SK-N-SH (cell line): ENCODE measurements at regions not wholly inside any gene's neighbourhood (a gene's known extent, or its start where the extent isn't known, plus 50 kb on each side); places are given as distances from the start of the nearest gene placed in this dataset.

Source experiments
- CTCF ChIA-PET: fragments of 300-600, 350-600 bp; formaldehyde crosslinking; extraction: SDS; loops from one replicate; lab custom pipeline; 2021; lab: Yijun Ruan, JAX
- POLR2A ChIA-PET: fragments of 350-600 bp; sonication (Branson Sonifier 250); formaldehyde crosslinking; extraction: SDS; loops from one replicate; lab custom pipeline; 2020; ENCODE audit warnings: antibody characterized with exemption, inconsistent platforms; lab: Yijun Ruan, JAX
- DNase-seq: peaks from one replicate; pipeline ENCODE4 v3.0.0; 2012
- H2AFZ ChIP-seq: fragments of 200-600 bp; sonication (generic); 2 replicates; pipeline ENCODE4 v1.8.1; 2016; ENCODE audit warnings: antibody characterized with exemption, mild to moderate bottlenecking, low read depth
- H3F3A ChIP-seq: fragments of 200-600 bp; sonication (generic); replicated peaks from 2 replicates; pipeline ENCODE3; 2016; ENCODE audit warnings: antibody characterized with exemption, mild to moderate bottlenecking; ENCODE audit not compliant: insufficient read depth
- H3K27ac ChIP-seq, 2 experiments: fragments of 200-500 bp in 1 of 2; fragments of 200-600 bp in 1 of 2; sonication (Bioruptor generic) in 1 of 2; sonication (generic), shearing (Covaris generic) in 1 of 2; 2 replicates each; pipeline versions ENCODE4 v1.5.1 to v1.6.1; 2014 to 2016; ENCODE audit warnings: low read depth in 2 of 2, inconsistent platforms in 1 of 2, low read length in 1 of 2, mild to moderate bottlenecking in 1 of 2, mixed read lengths in 1 of 2
- H3K27me3 ChIP-seq: fragments of 200-600 bp; sonication (generic), shearing (Covaris generic); 2 replicates; pipeline ENCODE4 v1.6.1; 2016; ENCODE audit warnings: mixed run types; ENCODE audit not compliant: insufficient read depth
- H3K36me3 ChIP-seq, 2 experiments: fragments of 200-500 bp in 1 of 2; fragments of 200-600 bp in 1 of 2; sonication (Bioruptor generic) in 1 of 2; sonication (generic) in 1 of 2; replicated peaks in 1 of 2; 2 replicates each; pipeline versions ENCODE3 to v1.5.1; 2014 to 2016; ENCODE audit warnings: low read length in 1 of 2, mild to moderate bottlenecking in 1 of 2; ENCODE audit not compliant: insufficient read depth in 2 of 2, control insufficient read depth in 1 of 2
- H3K4me1 ChIP-seq, 2 experiments: fragments of 200-500 bp in 1 of 2; fragments of 200-600 bp in 1 of 2; sonication (Bioruptor generic) in 1 of 2; sonication (generic), shearing (Covaris generic) in 1 of 2; 2 replicates each; pipeline versions ENCODE4 v1.5.1 to v1.6.1; 2014 to 2016; ENCODE audit warnings: low read depth in 1 of 2, low read length in 1 of 2, mixed run types in 1 of 2; ENCODE audit not compliant: insufficient read depth in 2 of 2, control insufficient read depth in 1 of 2
- H3K4me2 ChIP-seq: fragments of 200-600 bp; sonication (generic), shearing (Covaris generic); 2 replicates; pipeline ENCODE4 v1.6.1; 2017; ENCODE audit warnings: mixed run types
- H3K4me3 ChIP-seq, 2 experiments: fragments of 200-500 bp in 1 of 2; fragments of 200-600 bp in 1 of 2; sonication (Bioruptor generic) in 1 of 2; sonication (generic), shearing (Covaris generic) in 1 of 2; 2 replicates each; pipeline versions ENCODE4 v1.5.1 to v1.8.1; 2014 to 2016; ENCODE audit warnings: low read depth in 2 of 2, inconsistent platforms in 1 of 2, low read length in 1 of 2, mild to moderate bottlenecking in 1 of 2, mixed read lengths in 1 of 2, moderate library complexity in 1 of 2
- H3K79me2 ChIP-seq: fragments of 200-600 bp; sonication (generic); 2 replicates; pipeline ENCODE4 v1.8.1; 2017; ENCODE audit warnings: mild to moderate bottlenecking; ENCODE audit not compliant: insufficient read depth
- H3K9ac ChIP-seq: fragments of 200-600 bp; sonication (generic); 2 replicates; pipeline ENCODE4 v1.6.1; 2017; ENCODE audit warnings: mixed run types
- H3K9me2 ChIP-seq: fragments of 200-600 bp; sonication (generic); 2 replicates; pipeline ENCODE4 v1.6.1; 2017; ENCODE audit warnings: mixed run types
- H3K9me3 ChIP-seq: fragments of 200-600 bp; sonication (generic); 2 replicates; pipeline ENCODE4 v1.6.1; 2017; ENCODE audit warnings: mixed run types, mild to moderate bottlenecking, moderate library complexity
- H4K20me1 ChIP-seq: fragments of 200-600 bp; sonication (generic); 2 replicates; pipeline ENCODE4 v1.6.1; 2017; ENCODE audit warnings: mild to moderate bottlenecking, mixed run types; ENCODE audit not compliant: insufficient read depth
- CTCF ChIP-seq: fragments of 200-600 bp; sonication (generic); IDR thresholded peaks from 2 replicates; pipeline ENCODE4 v1.6.1; 2017; ENCODE audit warnings: antibody characterized with exemption, mild to moderate bottlenecking, moderate library complexity
- EP300 ChIP-seq, 2 experiments: IDR thresholded peaks; 2 replicates each; pipeline versions ENCODE4 v1.4.0 to v1.6.1; 2012; ENCODE audit warnings: borderline replicate concordance in 1 of 2, low read depth in 1 of 2, low read length in 1 of 2
- EZH2phosphoT487 ChIP-seq: fragments of 200-600 bp; sonication (generic); IDR thresholded peaks from 2 replicates; pipeline ENCODE4 v1.6.1; 2017; ENCODE audit warnings: low read depth, mixed run types, mild to moderate bottlenecking, antibody characterized with exemption, moderate library complexity, borderline replicate concordance
- FOXM1 ChIP-seq: IDR thresholded peaks from 2 replicates; pipeline ENCODE4 v1.4.0; 2012; ENCODE audit warnings: low read depth, mild to moderate bottlenecking
- IRF3 ChIP-seq: fragments of 150-350 bp; IDR thresholded peaks from 2 replicates; pipeline ENCODE4 v1.6.1; 2016; ENCODE audit warnings: mild to moderate bottlenecking, low read depth, low read length
- JUND ChIP-seq: IDR thresholded peaks from 2 replicates; pipeline ENCODE4 v1.4.0; 2012
- MAX ChIP-seq: IDR thresholded peaks from 2 replicates; pipeline ENCODE4 v1.4.0; 2012; ENCODE audit warnings: low read depth
- MEF2A ChIP-seq: IDR thresholded peaks from 2 replicates; pipeline ENCODE4 v1.4.0; 2012; ENCODE audit warnings: low read depth, borderline replicate concordance
- NFIC ChIP-seq: IDR thresholded peaks from 2 replicates; pipeline ENCODE4 v1.4.0; 2012; ENCODE audit warnings: borderline replicate concordance
- POLR2AphosphoS5 ChIP-seq: IDR thresholded peaks from 2 replicates; pipeline ENCODE4 v1.6.1; 2012; ENCODE audit warnings: low read depth, low read length
- RAD21 ChIP-seq: IDR thresholded peaks from 2 replicates; pipeline ENCODE4 v1.6.1; 2012; ENCODE audit warnings: mild to moderate bottlenecking, low read length
- YY1 ChIP-seq: IDR thresholded peaks from 2 replicates; pipeline ENCODE4 v1.4.0; 2012; ENCODE audit warnings: low read depth, mild to moderate bottlenecking
- WGBS: methylation state at CpG from one replicate; pipeline ENCODE4 v1.1.6; 2017; ENCODE audit warnings: low lambda C conversion rate; 5-methylcytosine and 5-hydroxymethylcytosine counted together
- TF ChIP-seq, protein P1 (sequence below): IDR thresholded peaks from 2 replicates; pipeline ENCODE4 v1.4.0; 2012; ENCODE audit warnings: low read depth, borderline replicate concordance

DNA sequence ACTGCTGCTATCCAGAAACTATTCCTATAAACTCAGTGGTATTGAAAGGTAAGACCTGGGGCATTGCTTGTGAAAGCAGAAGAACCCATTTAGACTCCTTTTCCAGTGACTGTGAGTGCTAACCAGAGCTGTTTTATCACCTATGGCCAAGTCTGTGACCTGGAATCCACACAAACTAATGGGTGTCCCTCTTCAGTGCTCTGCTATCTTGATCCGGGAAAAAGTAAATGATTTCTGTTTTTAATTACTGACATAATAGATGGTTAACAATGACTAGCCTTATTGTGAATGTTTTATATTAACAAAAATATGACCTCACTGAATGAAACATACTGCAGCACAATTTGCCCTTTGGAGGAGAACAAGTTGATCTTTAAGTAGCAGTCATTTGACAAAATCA is 251.6 kb upstream of the MC4R start (continued):
- no peak for TF ChIP-seq EZH2phosphoT487
- TF ChIP-seq YY1, result no peak
- no peak for TF ChIP-seq CTCF
- no peak for TF ChIP-seq POLR2AphosphoS5

GRCh38 chr18:60639836-60640235 is 267.3 kb upstream of the MC4R start:
- ChIA-PET POLR2A (no interaction called here), CTCF (interaction anchor here (1.5 kb wide), 1 partner anchor 14 kb away, joined by 3 read pairs; no protein-coding TSS in a partner anchor)
- Histone ChIP-seq H3F3A (no peaks in the 10 kb centered on the region), H3K36me3 (no peaks in the 10 kb centered on the region), H2AFZ (no peak overlapping the region), H3K4me3 (no peak overlapping the region), H3K9me3 (no peaks in the 10 kb centered on the region), H3K9me2 (no peaks in the 10 kb centered on the region), H4K20me1 (no peaks in the 10 kb centered on the region), H3K27me3 (no peaks in the 10 kb centered on the region), H3K9ac (no peak overlapping the region), H3K79me2 (no peaks in the 10 kb centered on the region), H3K4me2 (no peak overlapping the region), H3K4me1 (no peaks in the 10 kb centered on the region), H3K27ac (no peak overlapping the region)
- DNase-seq, result no peak
- 48% methylated on average over 1 of the region's 1 CpG for WGBS
- TF ChIP-seq JUND (no peak), FOXM1 (no peak), IRF3 (no peak), RAD21 (no peak)

- no peaks in the 10 kb centered on the region for H3F3A ChIP-seq
- TF ChIP-seq RAD21 (no peak), MAX (no peak), MEF2A (no peak), EP300 (IDR thresholded peaks at IDR 0.05; ENCODE audit: borderline replicate concordance in 1 of 2, low read depth in 1 of 2, low read length in 1 of 2) (no peak), FOXM1 (no peak), NFIC (no peak), POLR2AphosphoS5 (no peak)
- TF ChIP-seq, protein P1, sequence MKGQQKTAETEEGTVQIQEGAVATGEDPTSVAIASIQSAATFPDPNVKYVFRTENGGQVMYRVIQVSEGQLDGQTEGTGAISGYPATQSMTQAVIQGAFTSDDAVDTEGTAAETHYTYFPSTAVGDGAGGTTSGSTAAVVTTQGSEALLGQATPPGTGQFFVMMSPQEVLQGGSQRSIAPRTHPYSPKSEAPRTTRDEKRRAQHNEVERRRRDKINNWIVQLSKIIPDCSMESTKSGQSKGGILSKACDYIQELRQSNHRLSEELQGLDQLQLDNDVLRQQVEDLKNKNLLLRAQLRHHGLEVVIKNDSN, result no peak
- TF ChIP-seq, all 33 proteins: peak for 0
- Histone ChIP-seq H3K9me2 (no peaks in the 10 kb centered on the region), H3K9me3 (no peaks in the 10 kb centered on the region), H3K79me2 (no peaks in the 10 kb centered on the region), H3K9ac (no peak overlapping the region), H3K4me1 (no peaks in the 10 kb centered on the region; a peak in 1 of 4 replicates), H3K4me2 (no peak overlapping the region), H3K27ac (no peak overlapping the region), H4K20me1 (no peaks in the 10 kb centered on the region), H3K4me3 (no peak overlapping the region), H2AFZ (no peak overlapping the region), H3K36me3 (no peaks in the 10 kb centered on the region), H3K27me3 (no peaks in the 10 kb centered on the region)
- WGBS, result 57% methylated on average over 3 of the region's 3 CpGs
- ChIA-PET POLR2A (no interaction called here), CTCF (interaction anchor here (1.4 kb wide), 1 partner anchor 24 kb away, joined by 3 read pairs; no protein-coding TSS in a partner anchor)
- DNase-seq, result no peak
Observed at GRCh38 chr18:60643009-60643408, 270.4 kb upstream of the MC4R start.
